ENCODE measurements at regions not wholly inside any gene's neighbourhood (a gene's known extent, or its start where the extent isn't known, plus 50 kb on each side); places are given as distances from the start of the nearest gene placed in this dataset.

GRCh38 chr1:72693376-72693775, 411.0 kb upstream of the NEGR1 start:
- TF ChIP-seq POLR2AphosphoS5 (IDR thresholded peaks at IDR 0.05; ENCODE audit: borderline replicate concordance, low read depth, low read length) (no peak), EZH2 (IDR thresholded peaks at IDR 0.05) (no peak)
